ENCODE measurements at regions not wholly inside any gene's neighbourhood (a gene's known extent, or its start where the extent isn't known, plus 50 kb on each side); places are given as distances from the start of the nearest gene placed in this dataset.
"Not testable (repeated sequence)": the region's sequence is repeated elsewhere in the genome, so short reads cannot be mapped to it uniquely, and the experiment has no call there.

- Histone ChIP-seq H3K4me1 (ENCODE audit: insufficient read depth) (peaks cover 4% of the 10 kb centered on the region), H4K20me1 (ENCODE audit: insufficient read depth, poor library complexity, severe bottlenecking) (no peaks in the 10 kb centered on the region), H3K9me2 (replicated peaks; ENCODE audit: insufficient read depth) (no peaks in the 10 kb centered on the region), H3K4me3 (no peak overlapping the region), H3K36me3 (replicated peaks; ENCODE audit: insufficient read depth, low read depth) (no peaks in the 10 kb centered on the region), H2AFZ (no peak overlapping the region), H3K4me2 (no peak overlapping the region), H3K9me3 (ENCODE audit: low read depth) (no peaks in the 10 kb centered on the region), H3K27ac (no peak overlapping the region), H3K79me2 (no peaks in the 10 kb centered on the region), H3K27me3 (no peaks in the 10 kb centered on the region)
- no peak for DNase-seq (ENCODE audit: low spot score)
- 67% methylated on average over 5 of the region's 5 CpGs for WGBS (ENCODE audit: low lambda C conversion rate, missing lambda C conversion rate)
- TF ChIP-seq CTCF (IDR thresholded peaks at IDR 0.05; ENCODE audit: poor library complexity), result no peak
- no peak for TF ChIP-seq EZH2phosphoT487 (IDR thresholded peaks at IDR 0.05; ENCODE audit: low read depth, severe bottlenecking, unreplicated experiment)
- TF ChIP-seq EZH2 (IDR thresholded peaks at IDR 0.05; ENCODE audit: borderline replicate concordance), result no peak
Observed at GRCh38 chr21:27339902-27340301, 373.0 kb upstream of the ADAMTS5 start.

DNA sequence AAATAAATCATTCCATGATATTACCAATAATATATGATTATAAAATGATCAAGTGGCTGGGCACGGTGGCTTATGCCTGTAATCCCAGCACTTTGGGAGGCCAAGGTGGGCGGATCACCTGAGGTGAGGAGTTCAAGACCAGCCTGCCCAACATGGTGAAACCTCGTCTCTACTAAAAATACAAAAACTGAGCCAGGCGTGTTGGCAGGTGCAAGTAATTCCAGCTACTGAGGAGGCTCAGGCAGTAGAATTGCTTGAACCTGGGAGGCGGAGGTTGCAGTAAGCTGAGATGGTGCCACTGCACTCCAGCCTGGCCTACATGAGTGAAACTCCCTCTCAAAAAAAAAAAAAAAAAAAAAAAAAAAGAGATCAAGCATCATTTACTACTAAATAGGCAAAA lies 371.1 kb upstream of the ADAMTS5 start:
- H3K4me2 ChIP-seq; H3K27ac ChIP-seq; H2AFZ ChIP-seq; DNase-seq (ENCODE audit: low spot score); H3K36me3 ChIP-seq (replicated peaks; ENCODE audit: insufficient read depth, low read depth); H3K9me3 ChIP-seq (ENCODE audit: low read depth); H3K9me2 ChIP-seq (replicated peaks; ENCODE audit: insufficient read depth); H3K4me3 ChIP-seq; H3K4me1 ChIP-seq (ENCODE audit: insufficient read depth); H4K20me1 ChIP-seq (ENCODE audit: insufficient read depth, poor library complexity, severe bottlenecking); H3K27me3 ChIP-seq; H3K79me2 ChIP-seq: not testable (repeated sequence)
- 97% methylated on average over 5 of the region's 5 CpGs for WGBS (ENCODE audit: low lambda C conversion rate, missing lambda C conversion rate)

DNA sequence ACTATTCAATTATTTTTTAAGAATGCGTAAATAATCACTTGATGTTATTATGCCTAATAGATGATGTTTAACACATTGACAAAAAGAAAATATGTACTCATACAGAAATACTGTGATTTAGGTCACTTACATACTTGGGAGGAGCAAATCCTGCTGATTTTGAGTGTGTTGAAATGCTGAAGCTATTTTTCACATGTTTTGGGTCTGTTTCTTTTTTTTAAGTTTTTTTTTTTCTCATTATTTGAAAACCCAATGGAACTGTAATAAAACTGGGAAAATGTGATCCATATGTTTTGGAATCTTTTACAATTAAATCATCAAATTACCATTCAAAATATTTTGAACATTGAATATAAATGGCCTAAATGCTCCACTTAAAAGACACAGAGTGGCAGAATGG lies 366.2 kb upstream of the ADAMTS5 start:
- Histone ChIP-seq H3K79me2 (no peaks in the 10 kb centered on the region), H3K4me1 (ENCODE audit: insufficient read depth) (no peaks in the 10 kb centered on the region)
- TF ChIP-seq CTCF (IDR thresholded peaks at IDR 0.05; ENCODE audit: poor library complexity) (no peak), EZH2 (IDR thresholded peaks at IDR 0.05; ENCODE audit: borderline replicate concordance) (no peak), EZH2phosphoT487 (IDR thresholded peaks at IDR 0.05; ENCODE audit: low read depth, severe bottlenecking, unreplicated experiment) (no peak)

DNA sequence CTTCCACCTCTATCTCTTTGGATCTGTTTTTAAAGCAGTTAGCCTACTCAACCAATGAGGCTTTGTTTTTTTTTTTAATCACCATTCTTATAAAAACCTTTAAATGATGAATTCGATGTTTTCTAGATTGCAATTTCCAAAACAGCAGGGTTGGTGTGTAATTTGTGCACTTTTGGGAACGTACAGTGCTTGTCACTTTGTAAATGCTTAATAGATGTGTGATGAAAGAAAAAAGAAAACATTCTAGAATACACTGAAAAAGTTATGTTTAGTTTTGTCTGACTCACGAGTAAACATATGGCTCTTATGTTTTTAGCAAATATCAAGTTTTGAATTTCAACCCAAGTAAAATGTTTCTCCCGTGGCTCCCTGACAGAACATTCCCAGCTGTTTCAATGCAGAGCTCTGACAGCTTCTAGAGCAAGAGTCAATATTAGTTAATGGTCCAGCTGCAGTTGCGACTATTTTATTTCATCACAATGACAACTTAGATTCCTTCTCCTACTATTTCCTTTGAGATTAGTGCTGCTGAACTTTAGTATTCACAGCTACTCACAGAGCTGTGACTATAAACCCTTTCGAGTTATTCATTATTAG lies 362.5 kb upstream of the ADAMTS5 start:
- DNase-seq (ENCODE audit: low spot score), result no peak
- Histone ChIP-seq H3K4me2 (no peak overlapping the region), H2AFZ (no peak overlapping the region), H3K79me2 (no peaks in the 10 kb centered on the region), H3K27me3 (no peaks in the 10 kb centered on the region), H3K4me3 (no peak overlapping the region), H3K9me3 (ENCODE audit: low read depth) (no peaks in the 10 kb centered on the region), H3K9me2 (replicated peaks; ENCODE audit: insufficient read depth) (no peaks in the 10 kb centered on the region), H4K20me1 (ENCODE audit: insufficient read depth, poor library complexity, severe bottlenecking) (no peaks in the 10 kb centered on the region), H3K4me1 (ENCODE audit: insufficient read depth) (no peaks in the 10 kb centered on the region), H3K27ac (no peak overlapping the region), H3K36me3 (replicated peaks; ENCODE audit: insufficient read depth, low read depth) (no peaks in the 10 kb centered on the region)
- 46% methylated on average over 6 of the region's 6 CpGs for WGBS (ENCODE audit: low lambda C conversion rate, missing lambda C conversion rate)
- TF ChIP-seq CTCF (IDR thresholded peaks at IDR 0.05; ENCODE audit: poor library complexity), result no peak

More for the DNA sequence above, 366.2 kb upstream of the ADAMTS5 start:
- no peak overlapping the region for H3K4me3 ChIP-seq
- no peak overlapping the region for H2AFZ ChIP-seq
- H3K27me3 ChIP-seq, result no peaks in the 10 kb centered on the region
- H3K27ac ChIP-seq, result no peak overlapping the region
- no peak for DNase-seq (ENCODE audit: low spot score)
- H3K36me3 ChIP-seq (replicated peaks; ENCODE audit: insufficient read depth, low read depth), result no peaks in the 10 kb centered on the region
- WGBS (ENCODE audit: low lambda C conversion rate, missing lambda C conversion rate), result 94% methylated on average over 1 of the region's 1 CpG
- no peak overlapping the region for H3K4me2 ChIP-seq
- H3K9me3 ChIP-seq (ENCODE audit: low read depth), result no peaks in the 10 kb centered on the region
- no peaks in the 10 kb centered on the region for H3K9me2 ChIP-seq (replicated peaks; ENCODE audit: insufficient read depth)
- no peaks in the 10 kb centered on the region for H4K20me1 ChIP-seq (ENCODE audit: insufficient read depth, poor library complexity, severe bottlenecking)
